Neural progenitor cell (in vitro differentiated cells): ENCODE measurements at regions not wholly inside any gene's neighbourhood (a gene's known extent, or its start where the extent isn't known, plus 50 kb on each side); places are given as distances from the start of the nearest gene placed in this dataset.

Experiments
- DNase-seq: peaks from one replicate; pipeline ENCODE4 v3.0.0-alpha.2; 2016; ENCODE audit warnings: low spot score
- H2AFZ ChIP-seq: fragments of 200-600 bp; sonication (generic); replicated peaks from 2 replicates; pipeline ENCODE4 v1.6.1; 2016; ENCODE audit warnings: antibody characterized with exemption
- H3F3A ChIP-seq: fragments of 200-600 bp; sonication (generic); 2 replicates; pipeline ENCODE4 v1.6.1; 2016; ENCODE audit warnings: antibody characterized with exemption, low read depth
- H3K27ac ChIP-seq: fragments of 200-600 bp; sonication (generic); 2 replicates; pipeline ENCODE4 v1.5.1; 2016; ENCODE audit warnings: mild to moderate bottlenecking
- H3K27me3 ChIP-seq: fragments of 200-600 bp; sonication (generic); 2 replicates; pipeline ENCODE4 v1.6.1; 2016; ENCODE audit warnings: mild to moderate bottlenecking, moderate library complexity
- H3K36me3 ChIP-seq: fragments of 200-600 bp; sonication (generic); 2 replicates; pipeline ENCODE4 v1.5.1; 2016
- H3K4me1 ChIP-seq: fragments of 200-600 bp; sonication (generic); 2 replicates; pipeline ENCODE4 v1.6.1; 2016; ENCODE audit warnings: mixed run types
- H3K4me2 ChIP-seq: fragments of 200-600 bp; sonication (generic); 2 replicates; pipeline ENCODE4 v1.6.1; 2016
- H3K4me3 ChIP-seq: fragments of 200-600 bp; sonication (generic); 2 replicates; pipeline ENCODE4 v1.5.1; 2016
- H3K79me2 ChIP-seq: fragments of 200-600 bp; sonication (generic); 2 replicates; pipeline ENCODE4 v1.6.1; 2016; ENCODE audit warnings: low read depth
- H3K9ac ChIP-seq: fragments of 200-600 bp; sonication (generic); 2 replicates; pipeline ENCODE4 v1.6.1; 2016
- H3K9me3 ChIP-seq: fragments of 200-600 bp; sonication (generic); 2 replicates; pipeline ENCODE4 v1.5.1; 2016; ENCODE audit warnings: low read depth
- H4K20me1 ChIP-seq: fragments of 200-600 bp; sonication (generic); 2 replicates; pipeline ENCODE4 v1.6.1; 2016; ENCODE audit warnings: low read depth
- H3K27ac Mint-ChIP-seq: 3 replicates; pipeline ENCODE4 v1.8.0; 2021; ENCODE audit warnings: mixed read lengths
- H3K27me3 Mint-ChIP-seq: 2 replicates; pipeline ENCODE4 v1.8.0; 2022; ENCODE audit warnings: low read depth, mild to moderate bottlenecking, inconsistent platforms, moderate library complexity, mixed read lengths; ENCODE audit not compliant: insufficient read depth
- H3K36me3 Mint-ChIP-seq: 3 replicates; pipeline ENCODE4 v1.8.0; 2021; ENCODE audit warnings: mixed read lengths
- H3K4me1 Mint-ChIP-seq: 3 replicates; pipeline ENCODE4 v1.8.0; 2021; ENCODE audit warnings: mixed read lengths
- H3K4me3 Mint-ChIP-seq: 3 replicates; pipeline ENCODE4 v1.8.0; 2021; ENCODE audit warnings: mild to moderate bottlenecking, moderate library complexity, mixed read lengths
- H3K9me3 Mint-ChIP-seq: 3 replicates; pipeline ENCODE4 v1.8.0; 2020; ENCODE audit warnings: mixed read lengths
- EZH2 ChIP-seq: fragments of 200-600 bp; sonication (generic); IDR thresholded peaks from 2 replicates; pipeline ENCODE4 v1.6.1; 2017; ENCODE audit warnings: antibody characterized with exemption, mild to moderate bottlenecking, moderate library complexity
- EZH2phosphoT487 ChIP-seq: fragments of 200-600 bp; sonication (generic); IDR thresholded peaks from 2 replicates; pipeline ENCODE4 v1.6.1; 2017; ENCODE audit warnings: antibody characterized with exemption
- TF ChIP-seq, protein P1 (sequence below): fragments of 200-600 bp; sonication (generic); IDR thresholded peaks from 2 replicates; pipeline ENCODE4 v1.5.1; 2017; ENCODE audit warnings: antibody characterized with exemption, mild to moderate bottlenecking

DNA sequence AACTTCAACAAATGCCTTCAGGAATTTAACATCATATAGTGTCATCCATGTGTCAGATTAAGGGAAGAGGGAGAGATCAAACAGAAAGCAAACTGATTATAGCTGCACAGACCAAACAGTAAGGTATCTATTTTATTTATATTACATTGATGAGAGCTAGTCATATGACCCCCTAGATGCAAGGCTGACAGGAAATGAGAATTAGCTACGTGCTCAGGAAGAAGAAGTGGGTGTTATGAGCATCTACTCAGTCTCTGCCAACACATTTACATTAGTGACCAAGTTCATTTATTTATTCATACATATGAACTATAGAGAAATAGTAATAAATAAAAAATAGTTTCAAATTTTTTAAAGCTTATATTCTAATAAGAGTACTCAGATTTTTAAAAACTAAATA lies 787.3 kb downstream of the KCTD16 start:
- no peaks in the 10 kb centered on the region for H3K36me3 Mint-ChIP-seq
- Histone ChIP-seq H3K4me1 (no peaks in the 10 kb centered on the region), H3K79me2 (no peaks in the 10 kb centered on the region), H4K20me1 (no peaks in the 10 kb centered on the region), H3K27me3 (no peaks in the 10 kb centered on the region), H3K27ac (no peak overlapping the region), H2AFZ (no peak overlapping the region), H3K9ac (no peak overlapping the region), H3K9me3 (no peaks in the 10 kb centered on the region), H3K36me3 (no peaks in the 10 kb centered on the region), H3F3A (no peaks in the 10 kb centered on the region), H3K4me2 (no peak overlapping the region), H3K4me3 (no peak overlapping the region)
- no peaks in the 10 kb centered on the region for H3K4me1 Mint-ChIP-seq
- no peaks in the 10 kb centered on the region for H3K27me3 Mint-ChIP-seq
- no peak for DNase-seq
- TF ChIP-seq, protein P1, sequence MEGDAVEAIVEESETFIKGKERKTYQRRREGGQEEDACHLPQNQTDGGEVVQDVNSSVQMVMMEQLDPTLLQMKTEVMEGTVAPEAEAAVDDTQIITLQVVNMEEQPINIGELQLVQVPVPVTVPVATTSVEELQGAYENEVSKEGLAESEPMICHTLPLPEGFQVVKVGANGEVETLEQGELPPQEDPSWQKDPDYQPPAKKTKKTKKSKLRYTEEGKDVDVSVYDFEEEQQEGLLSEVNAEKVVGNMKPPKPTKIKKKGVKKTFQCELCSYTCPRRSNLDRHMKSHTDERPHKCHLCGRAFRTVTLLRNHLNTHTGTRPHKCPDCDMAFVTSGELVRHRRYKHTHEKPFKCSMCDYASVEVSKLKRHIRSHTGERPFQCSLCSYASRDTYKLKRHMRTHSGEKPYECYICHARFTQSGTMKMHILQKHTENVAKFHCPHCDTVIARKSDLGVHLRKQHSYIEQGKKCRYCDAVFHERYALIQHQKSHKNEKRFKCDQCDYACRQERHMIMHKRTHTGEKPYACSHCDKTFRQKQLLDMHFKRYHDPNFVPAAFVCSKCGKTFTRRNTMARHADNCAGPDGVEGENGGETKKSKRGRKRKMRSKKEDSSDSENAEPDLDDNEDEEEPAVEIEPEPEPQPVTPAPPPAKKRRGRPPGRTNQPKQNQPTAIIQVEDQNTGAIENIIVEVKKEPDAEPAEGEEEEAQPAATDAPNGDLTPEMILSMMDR: no peak
- TF ChIP-seq EZH2: no peak
- no peak for TF ChIP-seq EZH2phosphoT487
- H3K27ac Mint-ChIP-seq: no peak overlapping the region
- no peaks in the 10 kb centered on the region for H3K9me3 Mint-ChIP-seq
- no peak overlapping the region for H3K4me3 Mint-ChIP-seq

DNA sequence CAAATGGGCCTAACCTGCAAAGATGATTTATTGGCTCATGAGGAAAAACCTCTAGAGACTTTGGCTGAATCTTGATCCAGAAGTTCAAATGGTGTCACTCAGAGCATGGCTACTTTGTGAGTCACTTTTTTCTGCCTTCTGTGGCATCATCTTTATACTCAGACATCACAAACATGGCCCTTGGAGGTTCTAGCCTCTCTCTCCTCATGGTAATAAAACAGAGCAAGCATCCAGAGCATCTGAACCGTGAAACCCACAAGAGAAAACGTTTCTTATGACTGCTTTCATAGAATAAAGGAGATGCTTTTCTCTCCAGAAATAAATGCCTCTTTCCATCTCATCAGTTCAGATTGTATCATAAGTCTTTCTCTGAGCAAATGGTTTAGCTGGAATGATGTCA lies 780.3 kb downstream of the KCTD16 start:
- Mint-ChIP-seq H3K27ac (no peak overlapping the region), H3K4me3 (no peak overlapping the region), H3K4me1 (no peaks in the 10 kb centered on the region), H3K27me3 (no peaks in the 10 kb centered on the region), H3K9me3 (no peaks in the 10 kb centered on the region), H3K36me3 (no peaks in the 10 kb centered on the region)
- Histone ChIP-seq H3K4me1 (peaks cover under 1% of the 10 kb centered on the region), H3K36me3 (no peaks in the 10 kb centered on the region), H3K4me2 (no peak overlapping the region), H3K79me2 (no peaks in the 10 kb centered on the region), H3K9ac (no peak overlapping the region), H3K9me3 (no peaks in the 10 kb centered on the region), H3K27ac (no peak overlapping the region), H3K27me3 (no peaks in the 10 kb centered on the region), H3K4me3 (no peak overlapping the region), H3F3A (no peaks in the 10 kb centered on the region), H2AFZ (no peak overlapping the region), H4K20me1 (no peaks in the 10 kb centered on the region)
- TF ChIP-seq, protein P1: no peak
- no peak for TF ChIP-seq EZH2
- TF ChIP-seq EZH2phosphoT487: no peak
- DNase-seq: no peak

DNA sequence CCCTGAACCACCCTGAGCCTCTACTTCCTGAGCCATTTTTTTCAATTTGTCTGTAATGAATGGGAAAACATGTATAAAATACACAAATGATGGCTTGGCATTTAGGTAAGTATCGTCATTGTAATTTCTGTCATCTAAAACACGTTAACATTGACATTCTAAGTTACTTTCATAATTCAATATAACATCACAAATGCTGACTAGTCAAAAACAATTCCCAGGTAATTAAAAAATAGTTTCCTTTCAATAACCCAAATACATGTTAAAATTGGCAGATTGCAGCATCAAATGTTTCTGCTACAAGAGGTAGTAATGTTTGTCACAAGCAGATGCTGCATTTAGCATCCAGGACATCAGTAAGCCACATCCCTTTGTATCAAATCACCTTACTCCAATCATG lies 776.4 kb downstream of the KCTD16 start:
- no peaks in the 10 kb centered on the region for H3K36me3 Mint-ChIP-seq
- H3K4me3 ChIP-seq: no peak overlapping the region

More for the DNA sequence above, 776.4 kb downstream of the KCTD16 start:
- Histone ChIP-seq H2AFZ (no peak overlapping the region), H3K4me2 (no peak overlapping the region), H3K27me3 (no peaks in the 10 kb centered on the region), H4K20me1 (no peaks in the 10 kb centered on the region), H3K4me1 (peaks cover 12% of the 10 kb centered on the region), H3K36me3 (no peaks in the 10 kb centered on the region), H3K79me2 (no peaks in the 10 kb centered on the region), H3K27ac (no peak overlapping the region), H3F3A (no peaks in the 10 kb centered on the region), H3K9ac (no peak overlapping the region), H3K9me3 (no peaks in the 10 kb centered on the region)
- no peak for DNase-seq
- Mint-ChIP-seq H3K27me3 (no peaks in the 10 kb centered on the region), H3K4me1 (peaks cover 8% of the 10 kb centered on the region), H3K4me3 (no peak overlapping the region), H3K9me3 (no peaks in the 10 kb centered on the region), H3K27ac (no peak overlapping the region)
- TF ChIP-seq EZH2phosphoT487: no peak
- TF ChIP-seq EZH2: no peak
- TF ChIP-seq, protein P1: no peak
